NCI-H1105 treated with DMSO at 0.1 percent for 48 hours (cell line): ENCODE measurements at regions not wholly inside any gene's neighbourhood (a gene's known extent, or its start where the extent isn't known, plus 50 kb on each side); places are given as distances from the start of the nearest gene placed in this dataset.
A peak's percentile ranks its signal among the peaks of the same experiment; 100 is the strongest.

Experiments used
- DNase-seq: peaks from one replicate; lab custom pipeline; 2025; lab: John Stamatoyannopoulos, UW

- peak; percentile 3 for DNase-seq
Observed at GRCh38 chr7:22586786-22587140, 86.8 kb upstream of the STEAP1B start.

- DNase-seq = no peak
Observed at GRCh38 chr7:22586101-22586785, 86.3 kb upstream of the STEAP1B start.

- no peak for DNase-seq
Observed at GRCh38 chr7:22584179-22584578, 84.2 kb upstream of the STEAP1B start.

GRCh38 chr7:22582863-22583622 lies 83.1 kb upstream of the STEAP1B start:
- no peak for DNase-seq

GRCh38 chr7:22581099-22581498 lies 81.1 kb upstream of the STEAP1B start:
- no peak for DNase-seq

GRCh38 chr7:22579961-22580360 lies 80.0 kb upstream of the STEAP1B start:
- DNase-seq = no peak

GRCh38 chr7:22578007-22578733 lies 78.2 kb upstream of the STEAP1B start:
- no peak for DNase-seq

GRCh38 chr7:22577470-22578001 lies 77.5 kb upstream of the STEAP1B start:
- DNase-seq = no peak

- DNase-seq = no peak
Observed at GRCh38 chr7:22576612-22577469, 76.9 kb upstream of the STEAP1B start.

GRCh38 chr7:22574754-22575520 lies 74.9 kb upstream of the STEAP1B start:
- no peak for DNase-seq

GRCh38 chr7:22572937-22573336 lies 72.9 kb upstream of the STEAP1B start:
- DNase-seq = no peak

- DNase-seq = no peak
Observed at GRCh38 chr7:22572292-22572691, 72.3 kb upstream of the STEAP1B start.

- DNase-seq = no peak
Observed at GRCh38 chr7:22571766-22572165, 71.8 kb upstream of the STEAP1B start.

GRCh38 chr7:22569586-22570321 lies 69.8 kb upstream of the STEAP1B start:
- DNase-seq = no peak

- DNase-seq = no peak
Observed at GRCh38 chr7:22566592-22566991, 66.6 kb upstream of the STEAP1B start.

- no peak for DNase-seq
Observed at GRCh38 chr7:22566176-22566575, 66.2 kb upstream of the STEAP1B start.

GRCh38 chr7:22565315-22565811 lies 65.4 kb upstream of the STEAP1B start:
- DNase-seq = no peak

- DNase-seq = no peak
Observed at GRCh38 chr7:22564511-22565045, 64.6 kb upstream of the STEAP1B start.

GRCh38 chr7:22563621-22564241 lies 63.7 kb upstream of the STEAP1B start:
- peak; percentile 76 for DNase-seq
